ENCODE measurements at regions not wholly inside any gene's neighbourhood (a gene's known extent, or its start where the extent isn't known, plus 50 kb on each side); places are given as distances from the start of the nearest gene placed in this dataset.

DNA sequence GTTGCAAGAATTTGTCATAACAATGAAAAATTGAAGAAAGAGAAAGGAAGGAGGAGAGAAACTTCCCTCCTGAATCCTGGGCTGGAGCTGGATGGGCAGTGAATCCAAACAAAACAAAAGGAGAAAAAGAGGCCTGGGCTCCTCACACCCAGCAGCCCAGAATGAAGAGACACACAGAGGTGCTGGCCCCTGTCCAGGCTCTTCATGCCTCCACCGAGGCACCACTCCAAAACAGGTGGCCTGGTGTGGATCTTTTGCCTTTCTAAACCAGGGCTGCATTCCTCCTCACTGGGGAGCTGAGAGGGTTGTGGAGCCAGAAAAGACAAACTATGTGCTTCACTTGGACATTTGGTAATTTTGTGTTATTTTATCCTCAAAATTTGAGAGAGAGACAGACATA is 76.0 kb downstream of the FAM124B start:
- DNase-seq (ENCODE audit: low read depth in 4 of 4, low spot score in 3 of 4), result no peak

DNA sequence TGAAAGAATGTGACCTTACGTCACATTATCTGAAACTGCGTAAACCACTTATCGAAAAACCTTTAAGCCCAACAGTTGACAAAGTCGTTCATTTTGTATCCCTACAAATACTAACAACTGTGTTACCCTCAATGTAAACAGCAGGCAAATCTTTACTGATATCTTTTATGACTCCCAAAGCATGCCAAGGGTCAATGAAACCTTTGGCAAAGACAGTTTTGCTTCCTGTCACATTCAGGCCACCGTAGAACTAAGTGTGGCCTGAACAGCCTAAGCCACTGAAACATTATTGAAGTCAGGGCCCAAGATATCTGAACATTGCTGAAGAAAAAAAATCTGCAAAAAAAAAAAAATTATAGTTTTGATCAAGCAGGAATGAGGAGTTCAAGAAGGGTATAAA is 77.3 kb downstream of the FAM124B start:
- DNase-seq (ENCODE audit: low read depth in 4 of 4, low spot score in 3 of 4), result no peak

DNA sequence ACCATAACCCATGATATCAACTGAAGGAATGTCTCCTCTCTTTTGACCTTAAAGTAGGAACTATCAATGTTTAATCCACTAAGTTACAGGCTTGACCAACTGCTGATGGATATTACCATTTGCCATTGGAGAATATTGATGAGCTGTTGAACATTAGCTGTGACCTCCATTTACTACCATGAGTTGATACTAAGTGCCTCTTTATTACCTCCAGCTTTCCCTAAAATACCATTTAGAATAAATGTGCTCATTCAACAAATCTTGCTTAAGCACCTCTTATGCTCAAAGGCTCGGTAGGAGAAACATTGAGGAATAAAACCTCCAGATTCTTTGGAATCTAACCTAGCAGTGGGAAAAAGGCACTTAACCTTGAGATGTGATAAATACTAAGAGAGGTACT is 81.2 kb downstream of the FAM124B start:
- DNase-seq (ENCODE audit: low read depth in 4 of 4, low spot score in 3 of 4), result no peak

DNA sequence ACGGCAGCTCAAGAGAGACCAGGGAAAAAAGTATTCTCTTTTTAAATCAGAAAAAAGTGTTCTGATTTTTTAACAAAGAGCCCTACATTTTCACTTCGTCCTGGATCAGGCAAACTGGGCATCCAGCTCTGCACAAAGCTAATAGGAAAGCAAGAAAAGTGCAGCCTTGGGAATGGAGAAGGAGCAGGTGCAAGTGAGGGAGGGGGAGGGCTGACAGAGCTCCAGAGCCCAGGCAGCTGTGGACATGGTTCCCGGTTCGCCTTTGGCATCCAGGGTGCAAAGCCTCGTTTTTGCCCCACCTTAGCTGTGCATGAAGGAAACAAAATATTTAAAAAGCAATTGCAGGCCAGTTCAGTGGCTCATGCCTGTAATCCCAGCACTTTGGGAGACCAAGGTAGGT is 82.2 kb downstream of the FAM124B start:
- DNase-seq (ENCODE audit: low read depth in 4 of 4, low spot score in 3 of 4), result no peak

DNA sequence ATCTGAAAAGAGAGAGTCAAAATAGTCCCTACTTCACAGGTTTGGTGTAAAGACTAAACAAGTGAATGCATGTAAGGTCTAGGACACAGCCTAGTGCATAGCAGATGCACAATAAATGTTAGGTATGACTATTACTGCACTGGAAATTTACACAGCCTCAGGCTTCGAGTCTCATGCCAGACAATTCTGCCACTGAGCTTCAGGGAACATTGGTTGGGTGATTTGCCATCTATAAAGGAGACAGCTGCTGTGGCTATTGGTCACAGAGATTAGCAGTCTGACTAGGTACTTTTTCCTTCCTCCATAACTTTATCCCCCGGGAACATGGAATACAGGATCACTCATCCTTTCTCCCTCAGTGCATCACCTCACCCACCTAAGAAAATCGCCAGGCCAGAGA is 89.2 kb downstream of the FAM124B start:
- DNase-seq (ENCODE audit: low read depth in 4 of 4, low spot score in 3 of 4), result no peak

DNA sequence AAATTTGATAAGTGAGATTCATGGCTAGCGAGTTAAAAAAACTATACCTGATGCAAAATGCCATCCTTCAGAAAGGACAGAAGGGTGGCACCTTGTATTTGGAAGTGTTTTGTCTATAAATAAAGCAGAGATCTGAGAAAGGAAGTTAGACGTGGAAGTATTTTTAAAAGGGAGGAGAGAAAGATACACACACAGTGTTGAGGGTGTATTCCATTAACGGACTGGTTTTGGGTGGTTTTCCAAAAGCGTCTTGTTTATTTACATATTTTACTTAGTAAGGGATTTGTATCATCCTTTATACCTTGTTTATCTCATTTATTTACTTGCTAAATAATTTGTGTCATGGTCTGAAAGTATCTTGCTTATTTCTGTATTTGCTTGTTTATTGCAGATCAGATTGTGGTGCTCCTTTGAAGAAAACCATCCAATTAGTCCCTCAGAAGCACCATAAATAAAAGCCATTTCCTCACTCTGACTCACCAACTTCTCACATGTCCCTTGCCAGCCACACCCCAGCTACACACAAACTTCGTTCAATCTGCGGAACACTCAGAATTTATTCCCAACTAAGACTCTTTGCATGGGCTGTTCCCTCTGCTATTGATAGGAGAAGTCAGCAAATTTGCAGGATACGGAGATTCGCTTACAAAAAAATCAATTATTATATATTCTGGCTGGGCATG is 90.8 kb downstream of the FAM124B start:
- DNase-seq (ENCODE audit: low read depth in 4 of 4, low spot score in 3 of 4), result no peak

DNA sequence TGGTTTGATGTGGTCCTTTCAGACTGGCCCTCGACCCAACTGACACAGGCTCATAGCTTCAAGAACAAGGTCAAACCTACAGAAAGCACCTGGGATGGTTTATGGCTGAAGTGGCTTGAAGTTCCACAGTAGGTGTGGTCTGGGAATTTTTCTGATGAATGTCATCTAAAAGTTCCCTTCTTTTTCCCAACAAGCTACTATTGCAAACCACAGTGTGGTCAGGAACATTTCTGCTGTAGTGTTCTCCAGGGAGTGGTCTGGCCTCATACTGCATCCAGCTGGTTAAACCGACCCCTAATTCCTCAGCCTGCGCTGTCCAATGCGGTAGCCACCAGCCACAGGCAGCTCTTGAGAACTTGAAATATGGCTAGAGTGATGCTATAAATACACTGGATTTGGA is 92.7 kb downstream of the FAM124B start:
- no peak for DNase-seq (ENCODE audit: low read depth in 4 of 4, low spot score in 3 of 4)

DNA sequence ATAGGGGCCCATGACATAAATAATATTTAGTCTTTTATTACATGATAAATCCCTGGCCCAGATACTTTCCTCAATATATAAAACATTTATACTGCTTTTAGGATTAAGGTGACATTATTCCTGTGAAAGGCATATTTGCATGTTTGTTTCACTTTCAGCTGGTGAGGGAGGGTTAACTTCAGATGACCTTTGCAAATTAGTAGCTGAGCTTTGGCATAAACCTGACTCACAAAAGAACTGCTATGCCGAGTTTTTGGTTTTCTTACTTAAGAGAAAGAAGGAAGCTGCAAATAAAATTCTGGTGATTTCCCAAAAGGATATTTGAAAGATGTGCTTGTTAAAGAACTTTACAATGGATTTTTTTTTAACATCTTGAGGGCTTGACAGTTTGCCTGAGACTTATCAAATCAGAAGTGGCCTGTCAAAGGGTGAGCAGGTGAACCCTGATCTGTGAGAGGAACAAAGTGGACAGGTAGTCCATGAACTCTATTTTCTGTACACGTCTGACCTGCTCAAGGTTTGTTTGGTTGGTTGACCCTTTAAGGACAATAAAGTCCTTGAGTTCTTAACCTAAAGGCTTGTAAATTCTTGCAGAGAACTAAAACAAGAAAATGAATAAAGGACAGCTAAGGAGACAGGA is 93.5 kb downstream of the FAM124B start:
- no peak for DNase-seq (ENCODE audit: low read depth in 4 of 4, low spot score in 3 of 4)

DNA sequence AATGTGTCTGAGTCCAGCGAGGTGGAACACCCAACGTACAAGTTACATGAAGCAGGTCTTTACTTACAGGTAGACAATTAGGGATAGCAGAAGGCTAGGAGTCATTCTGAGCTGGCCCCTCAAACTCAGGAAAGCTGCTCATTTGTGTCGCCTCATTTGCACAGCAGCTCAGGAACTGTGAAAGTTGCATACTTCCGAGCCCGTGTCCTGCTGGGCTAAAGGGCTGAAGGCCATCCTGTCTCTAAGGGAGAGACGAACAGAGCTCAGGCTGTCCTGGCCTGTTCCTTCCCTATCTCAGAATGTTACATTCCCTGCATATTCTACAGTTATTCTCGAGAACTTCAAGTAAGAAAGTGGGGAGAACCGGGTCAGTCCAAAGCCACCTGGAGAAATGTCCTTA is 99.0 kb downstream of the FAM124B start:
- no peak for DNase-seq (ENCODE audit: low read depth in 4 of 4, low spot score in 3 of 4)

DNA sequence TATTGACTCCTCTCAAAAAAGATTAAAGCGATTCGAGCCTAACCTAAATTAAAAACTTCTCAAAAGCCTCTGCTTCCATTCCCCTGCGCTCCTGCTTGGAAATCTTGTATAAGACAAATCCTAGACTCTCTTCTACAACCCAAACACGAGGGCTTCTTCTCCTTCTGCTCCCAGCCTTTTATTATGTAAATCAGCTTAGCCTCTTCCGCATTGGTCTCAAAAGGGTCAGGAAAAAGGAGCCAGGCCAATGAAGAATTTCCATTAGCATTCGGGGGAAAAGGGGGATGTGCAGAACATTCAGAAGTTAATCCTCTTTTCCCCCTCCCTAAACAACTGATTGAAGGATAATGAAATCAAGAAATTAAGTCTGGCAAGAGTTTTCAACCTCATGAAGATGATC is 107.9 kb downstream of the FAM124B start:
- DNase-seq (ENCODE audit: low read depth in 4 of 4, low spot score in 3 of 4), result no peak

DNA sequence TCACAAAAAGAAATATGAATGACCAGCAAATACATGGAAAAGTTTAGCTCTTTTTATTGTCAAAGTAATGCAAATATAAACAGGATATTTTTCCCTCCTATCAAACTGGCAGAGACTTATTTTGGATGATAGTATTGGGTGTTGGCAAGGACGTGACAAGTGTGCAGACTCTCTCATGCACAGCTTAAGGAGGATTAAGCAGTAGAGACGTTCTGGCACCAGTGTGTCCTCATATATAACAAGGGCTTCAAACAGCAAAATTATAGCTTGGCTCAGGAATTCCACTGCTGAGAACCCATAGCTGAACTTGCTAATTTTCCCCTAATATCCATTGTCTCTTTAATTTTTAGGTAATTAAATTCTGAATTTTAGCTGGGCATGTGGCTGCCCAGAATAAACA is 114.4 kb downstream of the FAM124B start:
- DNase-seq (ENCODE audit: low read depth in 4 of 4, low spot score in 3 of 4), result no peak

DNA sequence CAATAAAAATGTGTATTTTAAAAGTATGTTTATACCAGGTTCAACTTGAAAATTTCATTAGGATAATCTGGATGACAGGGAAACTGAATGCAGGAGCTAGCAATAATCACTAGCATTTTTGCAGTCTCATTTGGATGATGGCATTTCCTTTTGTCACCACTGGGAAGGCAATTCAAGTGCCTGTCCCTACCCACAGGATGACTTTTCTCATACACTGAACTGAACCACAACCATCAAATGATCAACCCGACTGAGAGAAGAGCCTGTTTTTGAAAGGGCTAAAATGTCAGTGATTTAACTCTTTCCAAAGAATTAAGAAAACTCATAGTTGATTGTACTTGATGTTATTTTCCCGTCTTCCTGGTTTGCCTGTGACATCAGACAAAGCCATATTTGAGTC is 115.0 kb downstream of the FAM124B start:
- no peak for DNase-seq (ENCODE audit: low read depth in 4 of 4, low spot score in 3 of 4)

DNA sequence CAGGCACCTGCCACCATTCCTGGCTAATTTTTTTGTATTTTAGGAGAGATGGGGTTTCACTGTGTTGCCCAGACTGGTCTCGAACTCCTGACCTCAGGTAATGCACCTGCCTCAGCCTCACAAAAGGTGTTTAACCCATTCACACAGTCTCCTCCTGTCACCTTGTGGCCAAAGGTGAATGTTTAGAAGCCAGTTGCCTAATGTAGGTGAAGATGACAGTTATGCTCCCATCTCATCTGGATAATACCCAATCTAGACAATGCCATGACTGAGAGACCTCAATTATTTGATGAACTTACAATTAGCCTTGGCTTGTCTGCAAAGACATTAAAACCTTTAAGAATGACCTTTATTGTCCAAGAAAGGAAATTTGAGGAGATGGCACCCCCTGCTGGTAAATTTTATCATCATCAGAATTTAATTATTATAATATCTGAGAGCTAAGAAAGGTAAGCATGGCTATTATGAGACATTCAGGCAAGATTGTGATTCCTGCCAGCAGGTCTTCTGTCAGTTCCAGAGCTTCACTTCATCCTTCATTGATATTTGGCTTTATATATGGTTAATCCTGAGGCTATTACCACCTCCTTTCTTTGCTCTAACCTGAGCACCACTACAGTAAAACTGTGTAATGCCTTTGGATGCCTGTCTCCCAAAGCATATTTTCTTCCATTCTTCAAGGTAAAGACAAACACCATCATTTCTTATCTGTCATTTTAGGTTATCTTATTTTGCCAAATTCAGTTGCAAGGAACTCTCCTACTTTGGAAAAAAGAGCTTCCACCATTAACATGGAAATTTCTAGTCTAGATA is 117.6 kb downstream of the FAM124B start:
- peak in 1 of 4 donors; percentile 22 for DNase-seq (ENCODE audit: low read depth in 4 of 4, low spot score in 3 of 4)

DNA sequence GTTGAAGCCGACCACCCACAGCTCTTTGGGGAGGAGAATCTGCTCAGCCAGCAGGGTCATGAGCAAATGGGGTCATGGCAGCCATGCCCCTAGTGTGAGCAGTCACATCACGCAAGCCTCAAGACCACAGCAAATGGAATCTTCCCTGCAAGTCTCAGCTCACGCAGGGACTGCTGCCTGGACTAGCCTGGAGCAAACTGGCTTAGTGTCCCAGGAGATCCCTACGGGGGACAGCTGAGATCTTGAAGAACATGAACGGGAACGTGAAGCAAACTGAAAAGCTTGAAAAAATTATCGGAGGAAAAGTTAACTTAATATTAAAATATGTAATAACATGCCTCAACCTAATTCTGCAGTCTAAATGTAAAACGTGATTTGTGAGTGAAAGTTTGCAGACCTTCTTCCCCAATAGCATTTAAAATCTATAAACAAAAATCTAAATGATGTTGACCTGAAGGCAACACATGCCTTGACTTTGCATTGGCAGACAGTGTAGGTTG is 118.4 kb downstream of the FAM124B start:
- DNase-seq (ENCODE audit: low read depth in 4 of 4, low spot score in 3 of 4), result no peak

DNA sequence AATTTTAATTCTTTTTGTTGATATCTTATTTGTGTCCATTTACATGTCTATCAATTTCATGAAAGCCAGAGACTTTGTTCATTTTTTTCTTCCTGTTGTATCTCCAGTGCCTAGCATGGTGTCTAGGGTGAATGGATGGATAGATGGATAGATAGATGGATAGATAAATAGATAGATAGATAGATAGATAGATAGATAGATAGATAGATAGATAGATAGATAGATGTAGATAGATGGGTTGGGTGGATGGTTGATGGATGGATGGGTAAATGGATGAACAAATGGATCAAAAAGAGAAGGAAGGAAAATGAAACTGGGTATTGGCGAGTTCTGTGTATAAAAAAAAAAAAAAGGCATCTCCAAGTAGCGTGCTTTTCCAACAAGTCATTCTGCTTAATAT is 120.5 kb downstream of the FAM124B start:
- DNase-seq (ENCODE audit: low read depth in 4 of 4, low spot score in 3 of 4), result no peak

DNA sequence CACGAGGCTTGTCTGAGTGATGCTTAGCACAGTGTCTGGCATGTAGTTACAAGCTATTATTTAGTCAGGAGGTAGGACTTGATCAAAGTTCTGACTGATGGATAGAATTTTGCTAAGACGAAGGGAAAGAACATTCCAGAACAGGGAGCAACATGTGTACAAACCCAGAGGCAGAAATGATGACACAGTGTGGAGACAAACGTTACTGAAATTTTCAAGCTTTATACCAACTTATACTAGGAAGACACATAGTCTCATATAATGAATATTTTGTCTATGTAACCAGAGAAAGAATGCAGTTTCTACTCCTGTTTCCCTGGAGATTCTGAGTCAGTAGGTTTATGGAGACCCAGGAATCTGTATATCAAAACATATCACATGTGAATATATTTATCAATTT is 123.4 kb downstream of the FAM124B start:
- no peak for DNase-seq (ENCODE audit: low read depth in 4 of 4, low spot score in 3 of 4)

DNA sequence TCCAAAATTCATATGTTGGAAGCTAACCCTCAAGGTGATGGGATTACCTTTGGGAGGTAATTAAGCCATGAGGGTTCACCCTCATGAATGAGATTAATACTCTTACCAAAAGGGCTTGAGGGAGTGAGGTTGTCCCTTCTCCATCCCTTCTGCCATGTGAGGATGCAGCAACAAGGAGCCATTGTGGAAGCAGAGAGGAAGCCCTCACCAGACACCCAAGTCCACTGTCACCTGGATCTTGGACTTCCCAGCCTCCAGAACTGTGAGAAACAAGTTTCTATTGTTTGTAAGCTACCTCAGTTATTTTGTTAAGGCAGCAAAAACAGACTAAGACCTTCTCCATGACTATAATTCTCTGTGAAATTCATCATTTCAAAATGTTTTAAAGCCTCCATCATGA is 125.7 kb downstream of the FAM124B start:
- DNase-seq (ENCODE audit: low read depth in 4 of 4, low spot score in 3 of 4), result no peak

DNA sequence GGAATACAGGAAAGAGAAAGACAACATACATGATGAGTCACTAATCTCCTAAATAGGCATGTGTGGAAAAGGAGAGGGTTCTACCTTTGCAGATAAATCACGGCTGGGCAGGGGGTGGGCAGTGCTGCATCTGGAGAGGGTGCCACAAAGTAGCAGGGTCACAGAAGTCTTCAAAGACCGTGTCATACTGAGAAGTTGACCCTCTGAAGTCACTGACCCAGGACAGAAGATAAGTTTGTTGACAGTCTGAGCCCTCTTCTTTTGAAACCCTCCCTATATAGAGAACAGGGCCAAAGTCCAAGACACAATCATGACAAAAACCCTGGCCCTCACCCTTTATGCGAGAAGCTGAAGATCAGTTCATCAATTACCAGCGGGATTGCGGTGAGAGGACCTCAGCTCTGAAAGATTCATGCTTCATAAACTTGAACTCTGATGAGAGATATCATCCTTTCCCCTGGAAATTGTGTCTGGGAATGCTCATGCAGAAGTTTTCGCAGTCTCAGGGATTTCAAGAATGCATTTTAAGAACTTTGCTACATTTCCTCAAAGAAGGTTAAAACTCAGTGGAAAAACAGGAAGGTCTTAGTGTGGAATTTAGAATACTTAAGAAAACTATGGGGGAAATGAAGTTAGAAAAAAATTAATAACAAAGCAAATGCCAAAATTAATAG is 129.5 kb downstream of the FAM124B start:
- DNase-seq (ENCODE audit: low read depth in 4 of 4, low spot score in 3 of 4), result no peak

DNA sequence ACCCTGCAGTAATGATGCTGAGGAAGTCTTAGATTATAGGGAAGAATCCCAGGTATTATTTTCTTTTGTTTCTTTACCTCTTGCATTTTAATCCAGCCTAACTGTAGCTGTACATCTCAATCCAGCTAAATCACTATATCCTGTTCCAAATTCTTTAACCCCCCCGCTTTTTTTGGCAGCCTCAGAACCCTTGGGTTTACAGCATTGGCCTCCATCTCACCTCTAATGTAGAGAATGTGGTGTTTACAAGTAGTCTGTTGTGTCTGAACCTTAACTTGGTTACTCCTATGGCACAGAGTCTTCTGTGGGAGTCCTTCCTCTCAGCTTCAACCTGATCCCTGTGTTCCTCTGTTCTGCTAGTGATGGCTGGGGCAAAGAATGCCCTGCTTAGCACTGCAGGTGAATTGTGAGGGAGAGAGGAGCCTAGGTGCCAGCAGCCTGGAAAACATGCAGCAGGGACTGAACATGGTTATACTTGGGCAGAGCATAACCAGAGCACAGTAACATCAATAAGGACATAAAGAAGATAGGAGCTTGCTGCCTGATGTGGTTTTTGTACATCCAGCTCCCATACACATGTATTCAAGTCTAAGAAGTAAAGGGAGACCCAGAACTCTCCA is 130.2 kb downstream of the FAM124B start:
- no peak for DNase-seq (ENCODE audit: low read depth in 4 of 4, low spot score in 3 of 4)

DNA sequence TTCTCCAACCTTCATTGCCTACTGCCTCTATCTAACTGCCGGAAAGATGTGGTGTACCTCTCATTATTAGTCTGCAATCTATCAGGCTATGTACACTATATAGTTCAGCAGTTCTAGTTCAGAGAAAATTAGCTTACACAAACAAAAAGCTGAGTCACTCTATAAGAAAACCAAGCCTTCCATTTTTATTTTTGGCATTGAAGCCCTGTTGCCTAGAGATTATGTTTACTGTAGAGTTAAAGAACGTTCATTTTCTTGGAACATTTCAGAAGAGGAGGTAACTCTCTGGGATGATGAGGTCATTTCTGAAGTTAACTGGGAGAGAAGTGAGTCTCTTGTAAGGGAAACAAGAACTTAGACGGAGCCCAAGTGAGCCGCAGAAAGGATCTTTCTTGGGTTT is 133.5 kb downstream of the FAM124B start:
- no peak for DNase-seq (ENCODE audit: low read depth in 4 of 4, low spot score in 3 of 4)

DNA sequence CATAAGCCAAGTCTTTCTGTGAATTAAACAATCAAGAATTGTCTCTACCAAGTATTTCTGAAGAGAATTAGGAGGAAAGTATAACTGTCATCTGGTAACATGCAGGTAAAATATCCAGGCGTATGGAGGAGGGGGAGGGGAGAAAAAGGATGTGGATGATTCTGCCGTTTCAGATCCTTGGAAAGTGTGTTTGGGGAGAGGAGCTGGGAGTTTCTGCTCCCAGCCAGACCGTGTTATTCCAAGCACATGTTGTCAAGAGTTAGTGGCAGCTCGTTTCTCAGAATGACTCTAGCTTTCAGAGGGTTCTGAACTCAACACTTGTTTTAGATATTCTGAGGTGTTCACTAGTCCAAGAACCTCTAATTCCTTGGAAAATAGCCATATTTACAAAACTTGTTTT is 137.6 kb downstream of the FAM124B start:
- DNase-seq (ENCODE audit: low read depth in 4 of 4, low spot score in 3 of 4), result no peak

All from left renal pelvis (tissue), 4 donors.